DMS153 treated with DMSO at 0.1 percent for 48 hours (cell line): ENCODE measurements at regions not wholly inside any gene's neighbourhood (a gene's known extent, or its start where the extent isn't known, plus 50 kb on each side); places are given as distances from the start of the nearest gene placed in this dataset.

ENCODE experiments used
- DNase-seq: peaks from one replicate; lab custom pipeline; 2025; ENCODE audit not compliant: unreplicated experiment; lab: John Stamatoyannopoulos, UW

DNA sequence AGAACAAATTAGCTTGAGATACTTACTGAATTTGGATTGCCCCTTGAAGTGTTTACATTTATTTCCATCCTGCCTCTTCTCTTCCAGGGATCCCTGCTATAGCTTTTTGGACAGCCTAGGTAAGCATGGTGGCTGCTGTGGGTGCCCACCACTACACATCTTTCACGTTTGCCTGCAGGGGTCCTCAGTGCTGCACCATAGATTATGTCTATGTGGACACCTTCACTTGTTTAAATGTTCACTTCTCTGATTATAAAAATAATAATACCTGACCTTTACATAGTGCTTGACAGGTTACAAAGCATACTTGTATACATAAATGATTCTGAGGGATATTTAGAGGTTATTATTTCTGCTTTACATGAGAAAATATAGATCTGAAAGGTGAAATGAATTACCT, 67.9 kb upstream of the SLC4A4 start:
- DNase-seq = peak; percentile 28

GRCh38 chr4:71272976-71273375, 65.8 kb upstream of the SLC4A4 start:
- DNase-seq = no peak

DNA sequence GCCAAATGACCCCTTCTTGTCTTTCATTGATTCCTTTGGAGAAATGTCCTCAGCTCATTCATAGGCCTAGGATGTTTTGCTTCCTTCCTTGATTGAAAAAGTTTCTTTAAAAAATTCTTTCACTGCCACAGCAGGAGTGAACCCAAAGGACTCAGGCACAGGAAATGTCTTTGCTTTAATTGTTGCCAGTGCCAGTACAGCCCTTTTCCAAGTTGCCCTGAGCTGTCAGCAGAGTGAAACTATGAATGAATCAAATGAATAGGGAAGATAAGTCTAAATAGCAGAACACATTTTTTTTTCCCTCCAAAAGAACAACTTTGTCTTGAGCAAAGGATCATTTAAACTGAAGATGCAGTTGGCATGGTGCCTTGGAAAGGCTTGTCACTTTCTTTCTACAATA, 63.8 kb upstream of the SLC4A4 start:
- no peak for DNase-seq

DNA sequence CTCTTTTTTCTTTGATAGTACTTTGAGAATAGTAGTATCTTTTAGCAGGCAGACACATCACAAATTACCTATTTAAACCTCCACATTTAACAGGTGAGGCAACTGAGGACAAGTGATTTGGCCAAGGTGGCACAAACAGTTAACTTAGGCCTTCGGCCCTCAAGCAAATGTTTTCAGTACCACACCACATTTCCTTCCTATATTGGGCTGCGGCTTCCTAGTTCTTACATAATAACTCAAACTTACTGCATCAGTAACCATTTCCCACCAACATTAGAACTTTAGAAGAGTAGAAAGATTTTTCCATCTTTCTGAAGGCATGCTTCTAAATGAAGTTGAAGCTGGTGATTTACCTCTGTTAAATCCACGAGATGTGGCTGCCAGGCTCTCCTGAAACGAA, 63.2 kb upstream of the SLC4A4 start:
- DNase-seq = no peak

- no peak for DNase-seq
Observed at GRCh38 chr4:71277353-71277752, 61.5 kb upstream of the SLC4A4 start.

DNA sequence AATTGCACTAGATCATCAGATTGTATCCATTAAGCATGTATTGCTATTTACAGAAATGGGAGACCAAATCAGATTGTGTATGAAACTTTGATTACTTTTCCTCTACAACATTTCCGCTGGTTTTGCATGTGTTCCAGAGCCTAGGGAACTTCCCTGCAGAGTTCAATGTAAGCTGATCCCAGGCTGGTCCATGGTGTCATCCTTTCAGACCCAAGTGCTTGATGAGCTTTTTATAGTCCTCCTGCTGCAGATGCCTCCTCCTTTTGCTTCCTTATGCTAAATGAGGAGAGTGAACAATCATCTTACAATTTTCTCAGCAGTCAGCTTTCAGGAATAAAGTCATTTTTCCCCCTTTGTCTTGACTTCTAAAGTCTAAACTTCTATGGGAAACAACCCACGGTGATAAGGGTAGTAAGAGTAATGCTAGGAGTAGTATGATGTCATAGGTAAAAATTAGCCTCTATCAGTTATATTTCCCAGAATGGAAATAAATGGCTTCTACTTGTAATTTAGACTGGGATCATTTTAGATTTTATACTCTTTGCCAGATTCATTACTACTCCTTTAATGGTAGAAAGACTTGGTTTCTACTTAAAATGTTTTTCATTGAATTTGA, 55.1 kb upstream of the SLC4A4 start:
- DNase-seq = no peak

DNA sequence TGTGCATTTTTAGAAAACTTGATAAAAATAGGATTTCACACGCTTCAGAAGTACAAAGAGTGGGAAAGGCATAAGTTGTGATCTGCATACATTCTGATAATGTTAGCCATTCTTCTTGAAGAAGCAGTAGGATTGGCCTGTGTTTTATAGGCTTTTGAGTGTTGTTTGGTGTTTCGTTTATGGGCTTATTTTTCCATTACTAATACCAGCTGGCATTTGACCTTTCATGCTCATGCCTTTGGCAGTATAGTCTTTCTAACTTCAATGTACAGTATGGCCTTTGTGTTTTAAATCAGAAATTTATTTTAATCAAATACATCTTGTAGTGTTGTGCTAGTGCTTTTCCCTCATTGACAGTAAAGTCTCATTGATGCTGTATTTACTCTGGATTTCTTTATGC, 51.5 kb upstream of the SLC4A4 start:
- DNase-seq = no peak

DNA sequence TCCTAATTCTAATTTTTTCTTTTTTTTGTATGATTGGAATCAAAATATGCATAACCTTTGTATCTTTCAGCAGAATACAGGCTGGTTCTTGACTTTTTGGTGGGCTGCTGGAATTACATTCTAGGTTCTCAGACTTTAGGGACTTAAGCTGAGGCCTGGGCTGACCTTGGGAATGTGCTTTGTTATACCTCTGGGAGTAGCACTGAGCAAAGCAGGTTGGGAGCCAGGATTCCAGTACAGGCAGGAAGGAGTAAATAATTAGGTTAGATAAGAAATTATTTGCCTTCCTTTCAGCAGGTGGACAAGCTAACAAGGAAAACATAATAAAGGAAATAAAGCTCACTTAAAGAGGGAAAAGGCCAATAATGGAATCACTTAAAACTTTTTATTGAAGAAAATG, 49.9 kb upstream of the SLC4A4 start:
- DNase-seq = no peak
